ENCODE measurements at regions not wholly inside any gene's neighbourhood (a gene's known extent, or its start where the extent isn't known, plus 50 kb on each side); places are given as distances from the start of the nearest gene placed in this dataset.

DNA sequence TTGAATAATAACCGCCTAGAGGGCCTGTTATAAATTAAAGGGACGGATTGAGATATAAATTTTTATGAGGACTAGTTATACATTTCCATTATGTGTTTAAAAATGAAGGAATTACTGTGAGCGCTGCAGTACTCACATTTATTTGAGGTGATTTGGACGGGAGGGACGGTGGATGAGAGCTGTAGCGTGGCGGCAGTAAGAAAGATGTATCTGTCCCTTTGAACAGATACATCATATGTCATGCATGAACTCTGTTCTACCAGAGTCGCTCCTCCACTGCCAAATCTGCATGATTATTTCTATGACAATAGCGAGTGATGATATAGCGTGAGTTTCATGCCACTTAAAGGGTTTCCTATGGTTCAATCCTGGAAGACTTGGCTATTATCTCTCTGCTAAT, 538.8 kb downstream of the MCTP2 start:
- no peaks in the 10 kb centered on the region for H3K9me3 ChIP-seq (ENCODE audit: control insufficient read depth, low read depth, low read length)
- no peak overlapping the region for H3K27ac ChIP-seq (ENCODE audit: control insufficient read depth, insufficient read depth, low read length)
- DNase-seq (ENCODE audit: low read depth, low spot score) = no peak
- H3K4me3 ChIP-seq (ENCODE audit: control insufficient read depth in 2 of 3, extremely low read depth in 1 of 3, insufficient read depth in 2 of 3, low read depth in 1 of 3, low read length in 3 of 3) = no peak overlapping the region
- H3K9ac ChIP-seq (ENCODE audit: control insufficient read depth, extremely low read depth, insufficient read depth, low read length) = no peak overlapping the region
- no peak for FAIRE-seq
- H3K4me1 ChIP-seq (ENCODE audit: control insufficient read depth, extremely low read depth, insufficient read depth, low read length) = no peaks in the 10 kb centered on the region
- no peaks in the 10 kb centered on the region for H4K20me1 ChIP-seq (ENCODE audit: control insufficient read depth, extremely low read depth, insufficient read depth, low read length)
- no peak overlapping the region for H2AFZ ChIP-seq (ENCODE audit: control insufficient read depth, low read length)
- TF ChIP-seq EZH2 (IDR thresholded peaks at IDR 0.05; ENCODE audit: low read length) = no peak
- TF ChIP-seq, protein P1, sequence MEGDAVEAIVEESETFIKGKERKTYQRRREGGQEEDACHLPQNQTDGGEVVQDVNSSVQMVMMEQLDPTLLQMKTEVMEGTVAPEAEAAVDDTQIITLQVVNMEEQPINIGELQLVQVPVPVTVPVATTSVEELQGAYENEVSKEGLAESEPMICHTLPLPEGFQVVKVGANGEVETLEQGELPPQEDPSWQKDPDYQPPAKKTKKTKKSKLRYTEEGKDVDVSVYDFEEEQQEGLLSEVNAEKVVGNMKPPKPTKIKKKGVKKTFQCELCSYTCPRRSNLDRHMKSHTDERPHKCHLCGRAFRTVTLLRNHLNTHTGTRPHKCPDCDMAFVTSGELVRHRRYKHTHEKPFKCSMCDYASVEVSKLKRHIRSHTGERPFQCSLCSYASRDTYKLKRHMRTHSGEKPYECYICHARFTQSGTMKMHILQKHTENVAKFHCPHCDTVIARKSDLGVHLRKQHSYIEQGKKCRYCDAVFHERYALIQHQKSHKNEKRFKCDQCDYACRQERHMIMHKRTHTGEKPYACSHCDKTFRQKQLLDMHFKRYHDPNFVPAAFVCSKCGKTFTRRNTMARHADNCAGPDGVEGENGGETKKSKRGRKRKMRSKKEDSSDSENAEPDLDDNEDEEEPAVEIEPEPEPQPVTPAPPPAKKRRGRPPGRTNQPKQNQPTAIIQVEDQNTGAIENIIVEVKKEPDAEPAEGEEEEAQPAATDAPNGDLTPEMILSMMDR (optimal IDR thresholded peaks at IDR 0.05 in 1 of 3, IDR thresholded peaks at IDR 0.05 in 1 of 3, conservative IDR thresholded peaks at IDR 0.05 in 1 of 3; ENCODE audit: extremely low read depth in 1 of 3, insufficient read depth in 2 of 3, low read length in 3 of 3) = no peak
- dilution Hi-C loops (cut with MboI; ENCODE audit: extremely low pct_ligation_motif_present, low sequenced_read_pairs) = no loop called here
- H3K36me3 ChIP-seq (ENCODE audit: control insufficient read depth in 2 of 2, extremely low read depth in 1 of 2, insufficient read depth in 2 of 2, low read length in 2 of 2) = no peaks in the 10 kb centered on the region
- no peaks in the 10 kb centered on the region for H3K79me2 ChIP-seq (ENCODE audit: control insufficient read depth, insufficient read depth, low read length)
- H3K9me1 ChIP-seq (ENCODE audit: control insufficient read depth, extremely low read depth, insufficient read depth, low read length) = no peaks in the 10 kb centered on the region
- H3K4me2 ChIP-seq (ENCODE audit: control insufficient read depth, extremely low read depth, insufficient read depth, low read depth, low read length) = no peak overlapping the region
- no peaks in the 10 kb centered on the region for H3K27me3 ChIP-seq (ENCODE audit: control insufficient read depth, extremely low read depth, insufficient read depth, low read length)

DNA sequence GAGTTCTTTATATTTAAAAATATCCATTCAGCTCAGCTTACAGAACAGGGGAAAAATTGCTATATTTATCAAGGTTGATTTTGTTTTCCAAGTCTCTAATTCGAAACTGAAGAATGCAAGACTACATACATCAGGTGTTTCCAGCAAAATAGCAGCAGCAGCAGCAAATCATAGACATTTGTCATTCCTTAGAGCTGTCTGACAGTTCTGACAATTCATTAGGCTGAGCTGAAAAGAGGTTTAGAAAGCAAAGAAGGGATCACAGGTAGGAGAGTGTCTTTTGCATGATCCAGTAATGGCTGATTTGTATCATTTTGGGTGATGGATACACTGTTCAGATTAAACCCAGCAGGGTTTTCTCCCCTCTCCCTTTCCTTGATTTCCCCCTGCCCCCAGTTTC, 545.7 kb downstream of the MCTP2 start:
- no peak overlapping the region for H3K9ac ChIP-seq (ENCODE audit: control insufficient read depth, extremely low read depth, insufficient read depth, low read length)
- no peaks in the 10 kb centered on the region for H3K36me3 ChIP-seq (ENCODE audit: control insufficient read depth in 2 of 2, extremely low read depth in 1 of 2, insufficient read depth in 2 of 2, low read length in 2 of 2)
- FAIRE-seq (no peak), DNase-seq (ENCODE audit: low read depth, low spot score) (no peak)
- no peak for TF ChIP-seq EZH2 (IDR thresholded peaks at IDR 0.05; ENCODE audit: low read length)
- TF ChIP-seq, protein P1 (optimal IDR thresholded peaks at IDR 0.05 in 1 of 3, IDR thresholded peaks at IDR 0.05 in 1 of 3, conservative IDR thresholded peaks at IDR 0.05 in 1 of 3; ENCODE audit: extremely low read depth in 1 of 3, insufficient read depth in 2 of 3, low read length in 3 of 3) = no peak
- H3K9me1 ChIP-seq (ENCODE audit: control insufficient read depth, extremely low read depth, insufficient read depth, low read length) = no peaks in the 10 kb centered on the region
- no peaks in the 10 kb centered on the region for H3K4me1 ChIP-seq (ENCODE audit: control insufficient read depth, extremely low read depth, insufficient read depth, low read length)
- H3K4me2 ChIP-seq (ENCODE audit: control insufficient read depth, extremely low read depth, insufficient read depth, low read depth, low read length) = no peak overlapping the region
- no peak overlapping the region for H3K4me3 ChIP-seq (ENCODE audit: control insufficient read depth in 2 of 3, extremely low read depth in 1 of 3, insufficient read depth in 2 of 3, low read depth in 1 of 3, low read length in 3 of 3)
- no peak overlapping the region for H2AFZ ChIP-seq (ENCODE audit: control insufficient read depth, low read length)
- dilution Hi-C loops (cut with MboI; ENCODE audit: extremely low pct_ligation_motif_present, low sequenced_read_pairs) = no loop called here
- no peaks in the 10 kb centered on the region for H4K20me1 ChIP-seq (ENCODE audit: control insufficient read depth, extremely low read depth, insufficient read depth, low read length)
- H3K27me3 ChIP-seq (ENCODE audit: control insufficient read depth, extremely low read depth, insufficient read depth, low read length) = no peaks in the 10 kb centered on the region
- no peak overlapping the region for H3K27ac ChIP-seq (ENCODE audit: control insufficient read depth, insufficient read depth, low read length)
- H3K79me2 ChIP-seq (ENCODE audit: control insufficient read depth, insufficient read depth, low read length) = no peaks in the 10 kb centered on the region
- no peaks in the 10 kb centered on the region for H3K9me3 ChIP-seq (ENCODE audit: control insufficient read depth, low read depth, low read length)

All from keratinocyte (primary cell).